HepG2 (cell line): ENCODE measurements at regions not wholly inside any gene's neighbourhood (a gene's known extent, or its start where the extent isn't known, plus 50 kb on each side); places are given as distances from the start of the nearest gene placed in this dataset.

Experiments
- MATR3 ChIP-seq: sonication (generic); formaldehyde crosslinking; IDR thresholded peaks from 2 replicates; pipeline ENCODE4 v1.4.0; 2020; ENCODE audit warnings: missing genetic modification reagents
- ZNF337 ChIP-seq: sonication (generic); formaldehyde crosslinking; IDR thresholded peaks from 2 replicates; pipeline ENCODE4 v1.5.1; 2020; ENCODE audit warnings: missing genetic modification reagents, low read depth, mild to moderate bottlenecking, borderline replicate concordance
- TF ChIP-seq, protein P1 (sequence below): sonication (generic); formaldehyde crosslinking; IDR thresholded peaks from 2 replicates; pipeline ENCODE4 v1.9.0; 2021; ENCODE audit warnings: mild to moderate bottlenecking, missing genetic modification reagents
- TF ChIP-seq, protein P2 (sequence below): sonication (generic); formaldehyde crosslinking; IDR thresholded peaks from 2 replicates; pipeline ENCODE4 v1.8.0; 2022; ENCODE audit warnings: mild to moderate bottlenecking, missing genetic modification reagents, borderline replicate concordance
- TF ChIP-seq, protein P3 (sequence below): sonication (generic); formaldehyde crosslinking; IDR thresholded peaks from 2 replicates; pipeline ENCODE4 v1.9.0; 2021; ENCODE audit warnings: missing genetic modification reagents, borderline replicate concordance
- TF ChIP-seq, protein P4 (sequence below): sonication (generic); formaldehyde crosslinking; IDR thresholded peaks from 2 replicates; pipeline ENCODE4 v1.4.0; 2020; ENCODE audit warnings: missing genetic modification reagents
- TF ChIP-seq, protein P5 (sequence below): sonication (generic); formaldehyde crosslinking; IDR thresholded peaks from 2 replicates; pipeline ENCODE4 v1.5.0; 2020; ENCODE audit warnings: mild to moderate bottlenecking, missing genetic modification reagents, borderline replicate concordance

DNA sequence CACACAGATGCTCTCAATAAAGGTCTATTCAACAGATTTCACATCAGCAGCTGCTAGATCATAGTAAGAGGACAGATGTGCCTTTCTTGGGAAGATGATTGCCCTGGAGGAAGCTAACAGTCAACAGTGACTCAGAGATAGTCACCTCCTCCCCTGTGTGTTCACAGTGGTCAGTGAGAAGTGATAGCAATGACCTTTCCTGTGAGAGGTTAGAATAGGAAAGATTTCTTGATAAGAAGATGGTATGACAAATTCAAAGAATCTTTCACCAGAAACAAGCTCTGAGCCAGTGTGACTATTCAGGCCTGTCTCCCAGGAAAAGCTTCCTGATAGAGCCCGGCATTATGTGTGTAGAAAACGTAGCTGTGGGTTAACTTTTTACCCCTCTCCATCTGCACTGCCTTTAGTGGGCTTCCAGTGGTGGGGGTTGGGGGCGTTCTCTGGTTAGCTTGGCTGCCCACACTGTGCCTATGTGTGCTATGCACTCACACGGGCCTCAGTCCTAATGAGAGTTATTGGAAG lies 66.4 kb upstream of the ARHGAP5 start (continued):
- TF ChIP-seq, protein P1, sequence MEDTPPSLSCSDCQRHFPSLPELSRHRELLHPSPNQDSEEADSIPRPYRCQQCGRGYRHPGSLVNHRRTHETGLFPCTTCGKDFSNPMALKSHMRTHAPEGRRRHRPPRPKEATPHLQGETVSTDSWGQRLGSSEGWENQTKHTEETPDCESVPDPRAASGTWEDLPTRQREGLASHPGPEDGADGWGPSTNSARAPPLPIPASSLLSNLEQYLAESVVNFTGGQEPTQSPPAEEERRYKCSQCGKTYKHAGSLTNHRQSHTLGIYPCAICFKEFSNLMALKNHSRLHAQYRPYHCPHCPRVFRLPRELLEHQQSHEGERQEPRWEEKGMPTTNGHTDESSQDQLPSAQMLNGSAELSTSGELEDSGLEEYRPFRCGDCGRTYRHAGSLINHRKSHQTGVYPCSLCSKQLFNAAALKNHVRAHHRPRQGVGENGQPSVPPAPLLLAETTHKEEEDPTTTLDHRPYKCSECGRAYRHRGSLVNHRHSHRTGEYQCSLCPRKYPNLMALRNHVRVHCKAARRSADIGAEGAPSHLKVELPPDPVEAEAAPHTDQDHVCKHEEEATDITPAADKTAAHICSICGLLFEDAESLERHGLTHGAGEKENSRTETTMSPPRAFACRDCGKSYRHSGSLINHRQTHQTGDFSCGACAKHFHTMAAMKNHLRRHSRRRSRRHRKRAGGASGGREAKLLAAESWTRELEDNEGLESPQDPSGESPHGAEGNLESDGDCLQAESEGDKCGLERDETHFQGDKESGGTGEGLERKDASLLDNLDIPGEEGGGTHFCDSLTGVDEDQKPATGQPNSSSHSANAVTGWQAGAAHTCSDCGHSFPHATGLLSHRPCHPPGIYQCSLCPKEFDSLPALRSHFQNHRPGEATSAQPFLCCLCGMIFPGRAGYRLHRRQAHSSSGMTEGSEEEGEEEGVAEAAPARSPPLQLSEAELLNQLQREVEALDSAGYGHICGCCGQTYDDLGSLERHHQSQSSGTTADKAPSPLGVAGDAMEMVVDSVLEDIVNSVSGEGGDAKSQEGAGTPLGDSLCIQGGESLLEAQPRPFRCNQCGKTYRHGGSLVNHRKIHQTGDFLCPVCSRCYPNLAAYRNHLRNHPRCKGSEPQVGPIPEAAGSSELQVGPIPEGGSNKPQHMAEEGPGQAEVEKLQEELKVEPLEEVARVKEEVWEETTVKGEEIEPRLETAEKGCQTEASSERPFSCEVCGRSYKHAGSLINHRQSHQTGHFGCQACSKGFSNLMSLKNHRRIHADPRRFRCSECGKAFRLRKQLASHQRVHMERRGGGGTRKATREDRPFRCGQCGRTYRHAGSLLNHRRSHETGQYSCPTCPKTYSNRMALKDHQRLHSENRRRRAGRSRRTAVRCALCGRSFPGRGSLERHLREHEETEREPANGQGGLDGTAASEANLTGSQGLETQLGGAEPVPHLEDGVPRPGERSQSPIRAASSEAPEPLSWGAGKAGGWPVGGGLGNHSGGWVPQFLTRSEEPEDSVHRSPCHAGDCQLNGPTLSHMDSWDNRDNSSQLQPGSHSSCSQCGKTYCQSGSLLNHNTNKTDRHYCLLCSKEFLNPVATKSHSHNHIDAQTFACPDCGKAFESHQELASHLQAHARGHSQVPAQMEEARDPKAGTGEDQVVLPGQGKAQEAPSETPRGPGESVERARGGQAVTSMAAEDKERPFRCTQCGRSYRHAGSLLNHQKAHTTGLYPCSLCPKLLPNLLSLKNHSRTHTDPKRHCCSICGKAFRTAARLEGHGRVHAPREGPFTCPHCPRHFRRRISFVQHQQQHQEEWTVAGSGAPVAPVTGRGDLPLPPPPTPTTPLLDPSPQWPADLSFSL (CRISPR knock-in tag), result no peak
- TF ChIP-seq, protein P2, sequence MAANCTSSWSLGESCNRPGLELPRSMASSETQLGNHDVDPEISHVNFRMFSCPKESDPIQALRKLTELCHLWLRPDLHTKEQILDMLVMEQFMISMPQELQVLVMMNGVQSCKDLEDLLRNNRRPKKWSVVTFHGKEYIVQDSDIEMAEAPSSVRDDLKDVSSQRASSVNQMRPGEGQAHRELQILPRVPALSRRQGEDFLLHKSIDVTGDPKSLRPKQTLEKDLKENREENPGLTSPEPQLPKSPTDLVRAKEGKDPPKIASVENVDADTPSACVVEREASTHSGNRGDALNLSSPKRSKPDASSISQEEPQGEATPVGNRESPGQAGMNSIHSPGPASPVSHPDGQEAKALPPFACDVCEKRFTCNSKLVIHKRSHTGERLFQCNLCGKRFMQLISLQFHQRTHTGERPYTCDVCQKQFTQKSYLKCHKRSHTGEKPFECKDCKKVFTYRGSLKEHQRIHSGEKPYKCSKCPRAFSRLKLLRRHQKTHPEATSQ (CRISPR knock-in tag), result no peak
- TF ChIP-seq, protein P3, sequence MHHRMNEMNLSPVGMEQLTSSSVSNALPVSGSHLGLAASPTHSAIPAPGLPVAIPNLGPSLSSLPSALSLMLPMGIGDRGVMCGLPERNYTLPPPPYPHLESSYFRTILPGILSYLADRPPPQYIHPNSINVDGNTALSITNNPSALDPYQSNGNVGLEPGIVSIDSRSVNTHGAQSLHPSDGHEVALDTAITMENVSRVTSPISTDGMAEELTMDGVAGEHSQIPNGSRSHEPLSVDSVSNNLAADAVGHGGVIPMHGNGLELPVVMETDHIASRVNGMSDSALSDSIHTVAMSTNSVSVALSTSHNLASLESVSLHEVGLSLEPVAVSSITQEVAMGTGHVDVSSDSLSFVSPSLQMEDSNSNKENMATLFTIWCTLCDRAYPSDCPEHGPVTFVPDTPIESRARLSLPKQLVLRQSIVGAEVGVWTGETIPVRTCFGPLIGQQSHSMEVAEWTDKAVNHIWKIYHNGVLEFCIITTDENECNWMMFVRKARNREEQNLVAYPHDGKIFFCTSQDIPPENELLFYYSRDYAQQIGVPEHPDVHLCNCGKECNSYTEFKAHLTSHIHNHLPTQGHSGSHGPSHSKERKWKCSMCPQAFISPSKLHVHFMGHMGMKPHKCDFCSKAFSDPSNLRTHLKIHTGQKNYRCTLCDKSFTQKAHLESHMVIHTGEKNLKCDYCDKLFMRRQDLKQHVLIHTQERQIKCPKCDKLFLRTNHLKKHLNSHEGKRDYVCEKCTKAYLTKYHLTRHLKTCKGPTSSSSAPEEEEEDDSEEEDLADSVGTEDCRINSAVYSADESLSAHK (CRISPR knock-in tag), result no peak
- TF ChIP-seq MATR3 (CRISPR knock-in tag) (no peak), ZNF337 (CRISPR knock-in tag) (no peak)
- TF ChIP-seq, protein P4, sequence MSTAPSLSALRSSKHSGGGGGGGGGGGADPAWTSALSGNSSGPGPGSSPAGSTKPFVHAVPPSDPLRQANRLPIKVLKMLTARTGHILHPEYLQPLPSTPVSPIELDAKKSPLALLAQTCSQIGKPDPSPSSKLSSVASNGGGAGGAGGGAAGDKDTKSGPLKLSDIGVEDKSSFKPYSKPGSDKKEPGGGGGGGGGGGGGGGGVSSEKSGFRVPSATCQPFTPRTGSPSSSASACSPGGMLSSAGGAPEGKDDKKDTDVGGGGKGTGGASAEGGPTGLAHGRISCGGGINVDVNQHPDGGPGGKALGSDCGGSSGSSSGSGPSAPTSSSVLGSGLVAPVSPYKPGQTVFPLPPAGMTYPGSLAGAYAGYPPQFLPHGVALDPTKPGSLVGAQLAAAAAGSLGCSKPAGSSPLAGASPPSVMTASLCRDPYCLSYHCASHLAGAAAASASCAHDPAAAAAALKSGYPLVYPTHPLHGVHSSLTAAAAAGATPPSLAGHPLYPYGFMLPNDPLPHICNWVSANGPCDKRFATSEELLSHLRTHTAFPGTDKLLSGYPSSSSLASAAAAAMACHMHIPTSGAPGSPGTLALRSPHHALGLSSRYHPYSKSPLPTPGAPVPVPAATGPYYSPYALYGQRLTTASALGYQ (CRISPR knock-in tag), result no peak
- TF ChIP-seq, protein P5, sequence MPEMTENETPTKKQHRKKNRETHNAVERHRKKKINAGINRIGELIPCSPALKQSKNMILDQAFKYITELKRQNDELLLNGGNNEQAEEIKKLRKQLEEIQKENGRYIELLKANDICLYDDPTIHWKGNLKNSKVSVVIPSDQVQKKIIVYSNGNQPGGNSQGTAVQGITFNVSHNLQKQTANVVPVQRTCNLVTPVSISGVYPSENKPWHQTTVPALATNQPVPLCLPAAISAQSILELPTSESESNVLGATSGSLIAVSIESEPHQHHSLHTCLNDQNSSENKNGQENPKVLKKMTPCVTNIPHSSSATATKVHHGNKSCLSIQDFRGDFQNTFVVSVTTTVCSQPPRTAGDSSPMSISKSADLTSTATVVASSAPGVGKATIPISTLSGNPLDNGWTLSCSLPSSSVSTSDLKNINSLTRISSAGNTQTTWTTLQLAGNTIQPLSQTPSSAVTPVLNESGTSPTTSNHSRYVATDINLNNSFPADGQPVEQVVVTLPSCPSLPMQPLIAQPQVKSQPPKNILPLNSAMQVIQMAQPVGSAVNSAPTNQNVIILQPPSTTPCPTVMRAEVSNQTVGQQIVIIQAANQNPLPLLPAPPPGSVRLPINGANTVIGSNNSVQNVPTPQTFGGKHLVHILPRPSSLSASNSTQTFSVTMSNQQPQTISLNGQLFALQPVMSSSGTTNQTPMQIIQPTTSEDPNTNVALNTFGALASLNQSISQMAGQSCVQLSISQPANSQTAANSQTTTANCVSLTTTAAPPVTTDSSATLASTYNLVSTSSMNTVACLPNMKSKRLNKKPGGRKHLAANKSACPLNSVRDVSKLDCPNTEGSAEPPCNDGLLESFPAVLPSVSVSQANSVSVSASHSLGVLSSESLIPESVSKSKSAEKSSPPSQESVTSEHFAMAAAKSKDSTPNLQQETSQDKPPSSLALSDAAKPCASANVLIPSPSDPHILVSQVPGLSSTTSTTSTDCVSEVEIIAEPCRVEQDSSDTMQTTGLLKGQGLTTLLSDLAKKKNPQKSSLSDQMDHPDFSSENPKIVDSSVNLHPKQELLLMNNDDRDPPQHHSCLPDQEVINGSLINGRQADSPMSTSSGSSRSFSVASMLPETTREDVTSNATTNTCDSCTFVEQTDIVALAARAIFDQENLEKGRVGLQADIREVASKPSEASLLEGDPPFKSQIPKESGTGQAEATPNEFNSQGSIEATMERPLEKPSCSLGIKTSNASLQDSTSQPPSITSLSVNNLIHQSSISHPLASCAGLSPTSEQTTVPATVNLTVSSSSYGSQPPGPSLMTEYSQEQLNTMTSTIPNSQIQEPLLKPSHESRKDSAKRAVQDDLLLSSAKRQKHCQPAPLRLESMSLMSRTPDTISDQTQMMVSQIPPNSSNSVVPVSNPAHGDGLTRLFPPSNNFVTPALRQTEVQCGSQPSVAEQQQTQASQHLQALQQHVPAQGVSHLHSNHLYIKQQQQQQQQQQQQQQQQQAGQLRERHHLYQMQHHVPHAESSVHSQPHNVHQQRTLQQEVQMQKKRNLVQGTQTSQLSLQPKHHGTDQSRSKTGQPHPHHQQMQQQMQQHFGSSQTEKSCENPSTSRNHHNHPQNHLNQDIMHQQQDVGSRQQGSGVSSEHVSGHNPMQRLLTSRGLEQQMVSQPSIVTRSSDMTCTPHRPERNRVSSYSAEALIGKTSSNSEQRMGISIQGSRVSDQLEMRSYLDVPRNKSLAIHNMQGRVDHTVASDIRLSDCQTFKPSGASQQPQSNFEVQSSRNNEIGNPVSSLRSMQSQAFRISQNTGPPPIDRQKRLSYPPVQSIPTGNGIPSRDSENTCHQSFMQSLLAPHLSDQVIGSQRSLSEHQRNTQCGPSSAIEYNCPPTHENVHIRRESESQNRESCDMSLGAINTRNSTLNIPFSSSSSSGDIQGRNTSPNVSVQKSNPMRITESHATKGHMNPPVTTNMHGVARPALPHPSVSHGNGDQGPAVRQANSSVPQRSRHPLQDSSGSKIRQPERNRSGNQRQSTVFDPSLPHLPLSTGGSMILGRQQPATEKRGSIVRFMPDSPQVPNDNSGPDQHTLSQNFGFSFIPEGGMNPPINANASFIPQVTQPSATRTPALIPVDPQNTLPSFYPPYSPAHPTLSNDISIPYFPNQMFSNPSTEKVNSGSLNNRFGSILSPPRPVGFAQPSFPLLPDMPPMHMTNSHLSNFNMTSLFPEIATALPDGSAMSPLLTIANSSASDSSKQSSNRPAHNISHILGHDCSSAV, result no peak
